SK-N-SH treated with all-trans-retinoic acid at 6 μM for 48 hours (cell line): ENCODE measurements at regions not wholly inside any gene's neighbourhood (a gene's known extent, or its start where the extent isn't known, plus 50 kb on each side); places are given as distances from the start of the nearest gene placed in this dataset.

ENCODE experiments used
- ATAC-seq: fragments of 200-7000 bp; cut with Tn5 transposase; 3 replicates; pipeline ENCODE4 v1.9.1; 2020; ENCODE audit warnings: mild to moderate bottlenecking, moderate library complexity
- ARNTL ChIP-seq: fragments of 450-650 bp; formaldehyde crosslinking; IDR thresholded peaks from 2 replicates; pipeline ENCODE4 v1.5.0; 2020; ENCODE audit warnings: low read depth, mild to moderate bottlenecking, moderate library complexity, borderline replicate concordance
- BACH2 ChIP-seq: fragments of 250-450 bp; sonication (Bioruptor Pico); IDR thresholded peaks from 2 replicates; pipeline ENCODE4 v1.9.0; 2021; ENCODE audit warnings: mild to moderate bottlenecking, borderline replicate concordance
- CREB5 ChIP-seq: fragments of 250-450 bp; sonication (Bioruptor Pico); IDR thresholded peaks from 2 replicates; pipeline ENCODE4 v1.5.1; 2020; ENCODE audit warnings: low read depth, mild to moderate bottlenecking, moderate library complexity
- CSDC2 ChIP-seq: fragments of 250-450 bp; sonication (Bioruptor Pico); IDR thresholded peaks from 2 replicates; pipeline ENCODE4 v1.5.0; 2020; ENCODE audit warnings: mild to moderate bottlenecking, moderate library complexity
- ESRRG ChIP-seq: fragments of 250-450 bp; sonication (Bioruptor Pico); IDR thresholded peaks from 2 replicates; pipeline ENCODE4 v1.6.1; 2021; ENCODE audit warnings: mild to moderate bottlenecking
- ISL1 ChIP-seq: fragments of 250-450 bp; sonication (Bioruptor Pico); IDR thresholded peaks from 2 replicates; pipeline ENCODE4 v2.1.2; 2022; ENCODE audit warnings: mild to moderate bottlenecking, moderate library complexity
- OSR1 ChIP-seq: fragments of 250-450 bp; sonication (Bioruptor Pico); IDR thresholded peaks from 2 replicates; pipeline ENCODE4 v1.8.0; 2022; ENCODE audit warnings: moderate library complexity, mild to moderate bottlenecking, inconsistent platforms
- PATZ1 ChIP-seq: fragments of 250-450 bp; sonication (Bioruptor Pico); IDR thresholded peaks from 2 replicates; pipeline ENCODE4 v1.8.0; 2020; ENCODE audit warnings: mild to moderate bottlenecking, moderate library complexity, borderline replicate concordance
- POU6F1 ChIP-seq: fragments of 250-450 bp; sonication (Bioruptor Pico); IDR thresholded peaks from 2 replicates; pipeline ENCODE4 v1.8.0; 2021; ENCODE audit warnings: low read depth, mild to moderate bottlenecking, moderate library complexity, borderline replicate concordance
- PPARA ChIP-seq: fragments of 250-450 bp; sonication (Bioruptor Pico); IDR thresholded peaks from 2 replicates; pipeline ENCODE4 v1.5.0; 2020; ENCODE audit warnings: mild to moderate bottlenecking, borderline replicate concordance
- RARB ChIP-seq: fragments of 250-450 bp; sonication (Bioruptor Pico); IDR thresholded peaks from 2 replicates; pipeline ENCODE4 v1.8.0; 2021; ENCODE audit warnings: mild to moderate bottlenecking, moderate library complexity
- SNAI2 ChIP-seq: fragments of 250-450 bp; sonication (Bioruptor Pico); IDR thresholded peaks from 2 replicates; pipeline ENCODE4 v1.5.0; 2020; ENCODE audit warnings: mild to moderate bottlenecking, moderate library complexity
- TCF4 ChIP-seq: fragments of 250-450 bp; sonication (Bioruptor Pico); IDR thresholded peaks from 2 replicates; pipeline ENCODE4 v1.8.0; 2021; ENCODE audit warnings: mild to moderate bottlenecking, moderate library complexity, borderline replicate concordance
- TOX ChIP-seq: fragments of 250-450 bp; sonication (Bioruptor Pico); IDR thresholded peaks from 2 replicates; pipeline ENCODE4 v1.8.0; 2021; ENCODE audit warnings: mild to moderate bottlenecking, moderate library complexity, borderline replicate concordance
- ZC3H10 ChIP-seq: fragments of 250-450 bp; sonication (Bioruptor Pico); IDR thresholded peaks from 2 replicates; pipeline ENCODE4 v1.5.1; 2021; ENCODE audit warnings: mild to moderate bottlenecking, moderate library complexity
- ZFP3 ChIP-seq: fragments of 250-450 bp; sonication (Bioruptor Pico); IDR thresholded peaks from 2 replicates; pipeline ENCODE4 v1.5.0; 2020; ENCODE audit warnings: mild to moderate bottlenecking, moderate library complexity
- ZFP30 ChIP-seq: fragments of 450-650 bp; formaldehyde crosslinking; IDR thresholded peaks from 2 replicates; pipeline ENCODE4 v1.5.0; 2022; ENCODE audit warnings: mild to moderate bottlenecking, moderate library complexity
- ZNF565 ChIP-seq: fragments of 450-650 bp; formaldehyde crosslinking; conservative IDR thresholded peaks from 2 replicates; pipeline ENCODE4 v1.5.0; 2020; ENCODE audit warnings: low read depth, mild to moderate bottlenecking, moderate library complexity
- ZNF70 ChIP-seq: fragments of 450-650 bp; formaldehyde crosslinking; IDR thresholded peaks from 2 replicates; pipeline ENCODE4 v1.5.0; 2020; ENCODE audit warnings: mild to moderate bottlenecking, moderate library complexity
- TF ChIP-seq, protein P1 (sequence below): fragments of 250-450 bp; sonication (Bioruptor Pico); IDR thresholded peaks from 2 replicates; pipeline ENCODE4 v1.5.1; 2021; ENCODE audit warnings: mild to moderate bottlenecking, moderate library complexity
- TF ChIP-seq, protein P2 (sequence below): fragments of 250-450 bp; sonication (Bioruptor Pico); IDR thresholded peaks from 2 replicates; pipeline ENCODE4 v1.5.0; 2020; ENCODE audit warnings: mild to moderate bottlenecking, moderate library complexity

- TF ChIP-seq BACH2 (CRISPR knock-in tag) (no peak), ZNF70 (CRISPR knock-in tag) (no peak), TOX (no peak), CSDC2 (CRISPR knock-in tag) (no peak), PATZ1 (no peak), ZC3H10 (CRISPR knock-in tag) (no peak), POU6F1 (no peak), ZFP3 (CRISPR knock-in tag) (no peak), OSR1 (CRISPR knock-in tag) (no peak), RARB (no peak), ZFP30 (no peak), ESRRG (CRISPR knock-in tag) (no peak), ARNTL (CRISPR knock-in tag) (no peak), TCF4 (no peak), ZNF565 (CRISPR knock-in tag) (no peak)
- TF ChIP-seq, protein P1, sequence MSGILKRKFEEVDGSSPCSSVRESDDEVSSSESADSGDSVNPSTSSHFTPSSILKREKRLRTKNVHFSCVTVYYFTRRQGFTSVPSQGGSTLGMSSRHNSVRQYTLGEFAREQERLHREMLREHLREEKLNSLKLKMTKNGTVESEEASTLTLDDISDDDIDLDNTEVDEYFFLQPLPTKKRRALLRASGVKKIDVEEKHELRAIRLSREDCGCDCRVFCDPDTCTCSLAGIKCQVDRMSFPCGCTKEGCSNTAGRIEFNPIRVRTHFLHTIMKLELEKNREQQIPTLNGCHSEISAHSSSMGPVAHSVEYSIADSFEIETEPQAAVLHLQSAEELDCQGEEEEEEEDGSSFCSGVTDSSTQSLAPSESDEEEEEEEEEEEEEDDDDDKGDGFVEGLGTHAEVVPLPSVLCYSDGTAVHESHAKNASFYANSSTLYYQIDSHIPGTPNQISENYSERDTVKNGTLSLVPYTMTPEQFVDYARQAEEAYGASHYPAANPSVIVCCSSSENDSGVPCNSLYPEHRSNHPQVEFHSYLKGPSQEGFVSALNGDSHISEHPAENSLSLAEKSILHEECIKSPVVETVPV: no peak
- TF ChIP-seq, protein P2, sequence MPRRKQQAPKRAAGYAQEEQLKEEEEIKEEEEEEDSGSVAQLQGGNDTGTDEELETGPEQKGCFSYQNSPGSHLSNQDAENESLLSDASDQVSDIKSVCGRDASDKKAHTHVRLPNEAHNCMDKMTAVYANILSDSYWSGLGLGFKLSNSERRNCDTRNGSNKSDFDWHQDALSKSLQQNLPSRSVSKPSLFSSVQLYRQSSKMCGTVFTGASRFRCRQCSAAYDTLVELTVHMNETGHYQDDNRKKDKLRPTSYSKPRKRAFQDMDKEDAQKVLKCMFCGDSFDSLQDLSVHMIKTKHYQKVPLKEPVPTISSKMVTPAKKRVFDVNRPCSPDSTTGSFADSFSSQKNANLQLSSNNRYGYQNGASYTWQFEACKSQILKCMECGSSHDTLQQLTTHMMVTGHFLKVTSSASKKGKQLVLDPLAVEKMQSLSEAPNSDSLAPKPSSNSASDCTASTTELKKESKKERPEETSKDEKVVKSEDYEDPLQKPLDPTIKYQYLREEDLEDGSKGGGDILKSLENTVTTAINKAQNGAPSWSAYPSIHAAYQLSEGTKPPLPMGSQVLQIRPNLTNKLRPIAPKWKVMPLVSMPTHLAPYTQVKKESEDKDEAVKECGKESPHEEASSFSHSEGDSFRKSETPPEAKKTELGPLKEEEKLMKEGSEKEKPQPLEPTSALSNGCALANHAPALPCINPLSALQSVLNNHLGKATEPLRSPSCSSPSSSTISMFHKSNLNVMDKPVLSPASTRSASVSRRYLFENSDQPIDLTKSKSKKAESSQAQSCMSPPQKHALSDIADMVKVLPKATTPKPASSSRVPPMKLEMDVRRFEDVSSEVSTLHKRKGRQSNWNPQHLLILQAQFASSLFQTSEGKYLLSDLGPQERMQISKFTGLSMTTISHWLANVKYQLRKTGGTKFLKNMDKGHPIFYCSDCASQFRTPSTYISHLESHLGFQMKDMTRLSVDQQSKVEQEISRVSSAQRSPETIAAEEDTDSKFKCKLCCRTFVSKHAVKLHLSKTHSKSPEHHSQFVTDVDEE (CRISPR knock-in tag): no peak
- ATAC-seq: no peak
These were observed 207.3 kb downstream of the FOXD2 start for GRCh38 chr1:47645151-47645550.

- no peak for TF ChIP-seq ZC3H10 (CRISPR knock-in tag)
- no peak for TF ChIP-seq PPARA
- no peak for TF ChIP-seq POU6F1
- no peak for TF ChIP-seq ZNF70 (CRISPR knock-in tag)
- no peak for ATAC-seq
These were observed 208.8 kb downstream of the FOXD2 start for GRCh38 chr1:47646676-47647075.

DNA sequence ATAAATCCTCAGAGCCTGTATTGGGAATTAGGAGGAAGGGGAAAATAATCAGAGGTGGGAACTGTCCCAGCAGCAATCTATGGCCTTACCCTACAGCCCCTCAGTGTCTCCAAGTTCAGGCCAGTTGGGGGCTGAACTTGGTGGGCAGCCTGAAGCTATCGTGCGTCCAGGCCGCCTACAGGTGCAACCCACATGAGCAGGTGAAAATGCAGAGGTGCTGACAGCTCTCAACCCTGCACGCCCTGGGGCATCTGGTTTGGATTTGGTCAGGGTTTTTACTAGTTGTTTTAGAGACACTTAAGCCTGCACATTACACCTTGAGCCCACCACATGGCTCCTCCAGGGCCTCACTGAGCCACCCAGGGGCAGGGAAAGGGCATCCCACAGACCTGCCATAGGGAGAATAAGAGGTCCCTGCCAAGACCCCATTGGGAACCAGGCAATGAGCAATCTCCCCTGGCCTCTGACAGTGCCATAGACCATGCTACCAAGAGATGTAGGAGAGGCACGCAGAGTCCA is 209.5 kb downstream of the FOXD2 start:
- TF ChIP-seq POU6F1 (no peak), SNAI2 (CRISPR knock-in tag) (no peak), TOX (no peak), ZC3H10 (CRISPR knock-in tag) (no peak), CREB5 (CRISPR knock-in tag) (no peak), ESRRG (CRISPR knock-in tag) (no peak), OSR1 (CRISPR knock-in tag) (no peak), RARB (no peak), ISL1 (no peak), ZNF565 (CRISPR knock-in tag) (no peak)
- TF ChIP-seq, protein P2 (CRISPR knock-in tag): no peak
- TF ChIP-seq, protein P1: no peak
- TF ChIP-seq, all 23 proteins: peak for 0
- no peak for ATAC-seq
